GM23248 (cell line): ENCODE measurements at regions not wholly inside any gene's neighbourhood (a gene's known extent, or its start where the extent isn't known, plus 50 kb on each side); places are given as distances from the start of the nearest gene placed in this dataset.
A peak's percentile ranks its signal among the peaks of the same experiment; 100 is the strongest.

Experiments
- DNase-seq: peaks from one replicate; pipeline ENCODE4 v3.0.0-alpha.2; 2015
- H2AFZ ChIP-seq: fragments of 200-600 bp; sonication (generic); 2 replicates; pipeline ENCODE4 v1.6.1; 2016; ENCODE audit warnings: antibody characterized with exemption
- H3F3A ChIP-seq: fragments of 200-600 bp; sonication (generic); 2 replicates; pipeline ENCODE4 v1.6.1; 2016; ENCODE audit warnings: mild to moderate bottlenecking, antibody characterized with exemption, mixed run types; ENCODE audit not compliant: insufficient read depth
- H3K27ac ChIP-seq: fragments of 200-600 bp; sonication (generic); 2 replicates; pipeline ENCODE4 v1.5.1; 2016; ENCODE audit warnings: mild to moderate bottlenecking
- H3K27me3 ChIP-seq: fragments of 200-600 bp; sonication (generic); replicated peaks from 2 replicates; pipeline ENCODE4 v1.6.1; 2016; ENCODE audit warnings: mild to moderate bottlenecking; ENCODE audit not compliant: insufficient read depth
- H3K36me3 ChIP-seq: fragments of 200-600 bp; sonication (generic); 2 replicates; pipeline ENCODE4 v1.6.1; 2016; ENCODE audit warnings: low read depth, mild to moderate bottlenecking
- H3K4me1 ChIP-seq: fragments of 200-600 bp; sonication (generic); 2 replicates; pipeline ENCODE4 v1.6.1; 2016; ENCODE audit warnings: mild to moderate bottlenecking; ENCODE audit not compliant: insufficient read depth
- H3K4me2 ChIP-seq: fragments of 200-600 bp; sonication (generic); one replicate; pipeline ENCODE4 v1.6.1; 2016; ENCODE audit warnings: mild to moderate bottlenecking; ENCODE audit not compliant: unreplicated experiment
- H3K4me3 ChIP-seq: fragments of 200-600 bp; sonication (generic); 2 replicates; pipeline ENCODE4 v1.5.1; 2016; ENCODE audit warnings: mild to moderate bottlenecking
- H3K79me2 ChIP-seq: fragments of 200-600 bp; sonication (generic); 2 replicates; pipeline ENCODE4 v1.6.1; 2016; ENCODE audit warnings: mild to moderate bottlenecking; ENCODE audit not compliant: insufficient read depth
- H3K9ac ChIP-seq: fragments of 200-600 bp; sonication (generic); 2 replicates; pipeline ENCODE4 v1.6.1; 2016; ENCODE audit warnings: mild to moderate bottlenecking
- H3K9me2 ChIP-seq: fragments of 200-600 bp; sonication (generic); 2 replicates; pipeline ENCODE4 v1.6.1; 2016; ENCODE audit warnings: mixed run types, mild to moderate bottlenecking, moderate library complexity; ENCODE audit not compliant: insufficient read depth
- H3K9me3 ChIP-seq: fragments of 200-600 bp; sonication (generic); one replicate; pipeline ENCODE4 v1.6.1; 2017; ENCODE audit warnings: low read depth
- H4K20me1 ChIP-seq: fragments of 200-600 bp; sonication (generic); 2 replicates; pipeline ENCODE4 v1.6.0; 2016; ENCODE audit not compliant: insufficient read depth
- EZH2 ChIP-seq: fragments of 200-600 bp; sonication (generic); IDR thresholded peaks from 2 replicates; pipeline ENCODE4 v1.6.1; 2018; ENCODE audit warnings: antibody characterized with exemption, mild to moderate bottlenecking; ENCODE audit not compliant: insufficient read depth, poor library complexity, severe bottlenecking
- EZH2phosphoT487 ChIP-seq: fragments of 200-600 bp; sonication (generic); IDR thresholded peaks from 2 replicates; pipeline ENCODE4 v1.6.1; 2018; ENCODE audit warnings: antibody characterized with exemption, moderate library complexity, mild to moderate bottlenecking, low read depth; ENCODE audit not compliant: insufficient read depth
- WGBS, 2 experiments: methylation state at CpG; one replicate each; pipeline ENCODE4 v1.1.6; 2015 to 2017; ENCODE audit warnings: low lambda C conversion rate in 2 of 2, low coverage in 1 of 2; ENCODE audit errors: missing lambda C conversion rate in 2 of 2; 5-methylcytosine and 5-hydroxymethylcytosine counted together
- in situ Hi-C: fragments of 300-500 bp; cut with MboI; formaldehyde crosslinking; loops from 2 replicates; pipeline ENCODE4 v1.15.0; 2020

DNA sequence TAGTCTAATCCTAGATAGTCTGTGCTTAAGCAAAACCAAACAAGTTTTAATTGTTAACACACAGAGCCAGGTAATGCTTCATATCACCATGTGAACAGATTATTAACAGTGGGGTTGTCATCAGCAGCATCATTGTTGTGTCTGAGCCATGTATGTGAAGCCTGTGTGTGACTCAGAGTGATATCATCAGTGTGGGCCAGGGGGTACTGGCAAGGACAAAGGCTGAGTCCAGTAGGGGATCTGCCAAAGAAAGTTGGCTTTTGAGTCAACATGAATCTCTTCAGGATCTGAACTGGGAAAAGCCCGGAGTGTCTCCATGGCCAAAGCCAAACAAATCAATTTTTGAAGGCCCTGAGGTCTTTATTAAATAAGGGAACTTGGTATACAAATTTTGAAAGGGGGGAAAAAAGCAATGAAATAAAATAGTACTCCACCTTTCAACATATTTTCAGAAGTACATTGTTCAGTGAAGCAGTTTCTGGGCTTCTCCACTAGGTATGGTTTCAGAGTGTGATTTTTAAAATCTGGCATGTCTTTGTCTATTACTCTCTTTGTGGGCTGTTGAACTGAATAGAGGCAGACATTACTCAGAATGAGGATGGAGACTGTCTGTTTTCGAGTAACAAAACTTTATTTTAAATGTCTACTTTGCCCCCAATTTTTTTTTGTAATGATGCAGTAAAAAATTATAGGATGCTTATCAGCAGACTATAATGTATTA is 444.2 kb upstream of the JAG1 start:
- Histone ChIP-seq H3K36me3 (no peaks in the 10 kb centered on the region), H3K4me2 (peak overlapping the region; percentile 38), H2AFZ (no peak overlapping the region), H3K4me1 (peaks cover 20% of the 10 kb centered on the region), H3K27me3 (no peaks in the 10 kb centered on the region), H3K9ac (no peak overlapping the region), H3K27ac (peak overlapping the region; percentile 11; the same call in 1 of the 2 replicates), H3K9me3 (no peaks in the 10 kb centered on the region), H3F3A (peaks cover 29% of the 10 kb centered on the region), H3K4me3 (no peak overlapping the region), H4K20me1 (no peaks in the 10 kb centered on the region), H3K79me2 (no peaks in the 10 kb centered on the region), H3K9me2 (no peaks in the 10 kb centered on the region)
- 21 to 26% methylated on average over 2 of the region's 2 CpGs for WGBS, 2 experiments
- DNase-seq = peak; percentile 85
- TF ChIP-seq EZH2 (no peak), EZH2phosphoT487 (no peak)
- in situ Hi-C loops = no loop called here

- WGBS, 2 experiments = 79 to 80% methylated on average over 4 of the region's 4 CpGs
- H3K4me1 ChIP-seq = peaks cover 20% of the 10 kb centered on the region
- in situ Hi-C loops = no loop called here
- TF ChIP-seq EZH2 (no peak), EZH2phosphoT487 (no peak)
- H3K79me2 ChIP-seq = no peaks in the 10 kb centered on the region
- H3K9me2 ChIP-seq = no peaks in the 10 kb centered on the region
- no peak overlapping the region for H2AFZ ChIP-seq
- H3K4me2 ChIP-seq = peak overlapping the region; percentile 38
- H3K36me3 ChIP-seq = no peaks in the 10 kb centered on the region
- DNase-seq = peak; percentile 15
- H3F3A ChIP-seq = peaks cover 29% of the 10 kb centered on the region
- H3K9me3 ChIP-seq = no peaks in the 10 kb centered on the region
- H3K4me3 ChIP-seq = no peak overlapping the region
- no peaks in the 10 kb centered on the region for H4K20me1 ChIP-seq
- H3K9ac ChIP-seq = no peak overlapping the region
- no peaks in the 10 kb centered on the region for H3K27me3 ChIP-seq
- H3K27ac ChIP-seq = no peak overlapping the region
Measured at GRCh38 chr20:11118802-11119380, 445.1 kb upstream of the JAG1 start.

DNA sequence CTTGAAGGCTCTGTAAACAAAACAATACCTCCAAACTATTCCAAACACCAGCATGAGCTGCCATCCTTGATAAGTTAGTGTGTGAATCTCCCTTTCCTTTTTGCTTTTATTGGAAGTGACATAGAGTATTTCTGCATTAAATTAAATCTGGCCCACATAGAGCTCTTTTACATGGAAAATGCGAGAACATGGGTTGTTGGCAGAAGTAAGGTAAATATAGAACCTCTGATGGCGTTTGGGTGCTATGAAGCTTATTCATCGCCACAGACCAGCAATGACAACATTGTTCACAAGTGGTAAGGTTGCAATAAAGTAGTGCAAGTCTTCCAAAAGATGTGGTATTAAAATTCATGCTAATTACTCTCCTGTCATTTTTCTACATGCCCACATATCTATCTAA is 445.8 kb upstream of the JAG1 start:
- no peaks in the 10 kb centered on the region for H3K36me3 ChIP-seq
- H3K4me2 ChIP-seq = no peak overlapping the region
- no peak overlapping the region for H3K4me3 ChIP-seq
- no peaks in the 10 kb centered on the region for H3K9me3 ChIP-seq
- no peaks in the 10 kb centered on the region for H3K79me2 ChIP-seq
- no peak for TF ChIP-seq EZH2
- TF ChIP-seq EZH2phosphoT487 = no peak
- H3K4me1 ChIP-seq = peaks cover 20% of the 10 kb centered on the region
- 86% methylated on average over 3 of the region's 3 CpGs for WGBS, 2 experiments
- in situ Hi-C loops = no loop called here
- H2AFZ ChIP-seq = no peak overlapping the region
- no peaks in the 10 kb centered on the region for H3K9me2 ChIP-seq
- no peak overlapping the region for H3K9ac ChIP-seq
- peaks cover 29% of the 10 kb centered on the region for H3F3A ChIP-seq
- no peaks in the 10 kb centered on the region for H3K27me3 ChIP-seq
- DNase-seq = no peak
- H4K20me1 ChIP-seq = no peaks in the 10 kb centered on the region
- no peak overlapping the region for H3K27ac ChIP-seq

GRCh38 chr20:11120431-11120830 is 446.6 kb upstream of the JAG1 start:
- no peak overlapping the region for H3K4me3 ChIP-seq
- peaks cover 20% of the 10 kb centered on the region for H3K4me1 ChIP-seq
- WGBS, 2 experiments = 58 to 66% methylated on average over 4 of the region's 4 CpGs
- no peak overlapping the region for H2AFZ ChIP-seq
- no peaks in the 10 kb centered on the region for H3K27me3 ChIP-seq
- TF ChIP-seq EZH2phosphoT487 = no peak
- TF ChIP-seq EZH2 = no peak
- H3K79me2 ChIP-seq = no peaks in the 10 kb centered on the region
- no peaks in the 10 kb centered on the region for H3K36me3 ChIP-seq
- no peaks in the 10 kb centered on the region for H3K9me2 ChIP-seq
- no peak overlapping the region for H3K4me2 ChIP-seq
- in situ Hi-C loops = no loop called here
- no peak overlapping the region for H3K9ac ChIP-seq
- H3K27ac ChIP-seq = no peak overlapping the region
- H3F3A ChIP-seq = peaks cover 29% of the 10 kb centered on the region
- no peak for DNase-seq
- H3K9me3 ChIP-seq = no peaks in the 10 kb centered on the region
- H4K20me1 ChIP-seq = no peaks in the 10 kb centered on the region
